Peyer's patch (tissue), 4 donors: ENCODE measurements at regions not wholly inside any gene's neighbourhood (a gene's known extent, or its start where the extent isn't known, plus 50 kb on each side); places are given as distances from the start of the nearest gene placed in this dataset.

Experiments used
- POLR2A ChIP-seq, 2 donors: fragments of 450-650 bp; IDR thresholded peaks; one replicate each; pipeline ENCODE4 v1.5.1; 2017; ENCODE audit warnings: antibody characterized with exemption in 2 of 2, mild to moderate bottlenecking in 2 of 2, moderate library complexity in 2 of 2
- TF ChIP-seq, protein P1 (sequence below), 6 experiments: fragments of 450-650 bp in 4 of 6; fragments of 200-600 bp in 2 of 6; sonication (generic) in 1 of 6; IDR thresholded peaks; one replicate each; pipeline ENCODE4 v1.5.1; 2017 to 2019; ENCODE audit warnings: antibody characterized with exemption in 6 of 6, mild to moderate bottlenecking in 3 of 6, moderate library complexity in 1 of 6

GRCh38 chr15:85963262-85963760 lies 116.4 kb upstream of the AGBL1 start:
- TF ChIP-seq, protein P1, sequence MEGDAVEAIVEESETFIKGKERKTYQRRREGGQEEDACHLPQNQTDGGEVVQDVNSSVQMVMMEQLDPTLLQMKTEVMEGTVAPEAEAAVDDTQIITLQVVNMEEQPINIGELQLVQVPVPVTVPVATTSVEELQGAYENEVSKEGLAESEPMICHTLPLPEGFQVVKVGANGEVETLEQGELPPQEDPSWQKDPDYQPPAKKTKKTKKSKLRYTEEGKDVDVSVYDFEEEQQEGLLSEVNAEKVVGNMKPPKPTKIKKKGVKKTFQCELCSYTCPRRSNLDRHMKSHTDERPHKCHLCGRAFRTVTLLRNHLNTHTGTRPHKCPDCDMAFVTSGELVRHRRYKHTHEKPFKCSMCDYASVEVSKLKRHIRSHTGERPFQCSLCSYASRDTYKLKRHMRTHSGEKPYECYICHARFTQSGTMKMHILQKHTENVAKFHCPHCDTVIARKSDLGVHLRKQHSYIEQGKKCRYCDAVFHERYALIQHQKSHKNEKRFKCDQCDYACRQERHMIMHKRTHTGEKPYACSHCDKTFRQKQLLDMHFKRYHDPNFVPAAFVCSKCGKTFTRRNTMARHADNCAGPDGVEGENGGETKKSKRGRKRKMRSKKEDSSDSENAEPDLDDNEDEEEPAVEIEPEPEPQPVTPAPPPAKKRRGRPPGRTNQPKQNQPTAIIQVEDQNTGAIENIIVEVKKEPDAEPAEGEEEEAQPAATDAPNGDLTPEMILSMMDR (IDR thresholded peaks at IDR 0.05), result no peak
- TF ChIP-seq POLR2A (IDR thresholded peaks at IDR 0.05), result no peak
